HG03457 (cell line): ENCODE measurements at regions not wholly inside any gene's neighbourhood (a gene's known extent, or its start where the extent isn't known, plus 50 kb on each side); places are given as distances from the start of the nearest gene placed in this dataset.

Source experiments
- ATAC-seq: cut with Tn5 transposase; IDR thresholded peaks from one replicate; pipeline ENCODE4 v1.9.1; 2021; ENCODE audit warnings: moderate number of reproducible peaks; ENCODE audit not compliant: unreplicated experiment

DNA sequence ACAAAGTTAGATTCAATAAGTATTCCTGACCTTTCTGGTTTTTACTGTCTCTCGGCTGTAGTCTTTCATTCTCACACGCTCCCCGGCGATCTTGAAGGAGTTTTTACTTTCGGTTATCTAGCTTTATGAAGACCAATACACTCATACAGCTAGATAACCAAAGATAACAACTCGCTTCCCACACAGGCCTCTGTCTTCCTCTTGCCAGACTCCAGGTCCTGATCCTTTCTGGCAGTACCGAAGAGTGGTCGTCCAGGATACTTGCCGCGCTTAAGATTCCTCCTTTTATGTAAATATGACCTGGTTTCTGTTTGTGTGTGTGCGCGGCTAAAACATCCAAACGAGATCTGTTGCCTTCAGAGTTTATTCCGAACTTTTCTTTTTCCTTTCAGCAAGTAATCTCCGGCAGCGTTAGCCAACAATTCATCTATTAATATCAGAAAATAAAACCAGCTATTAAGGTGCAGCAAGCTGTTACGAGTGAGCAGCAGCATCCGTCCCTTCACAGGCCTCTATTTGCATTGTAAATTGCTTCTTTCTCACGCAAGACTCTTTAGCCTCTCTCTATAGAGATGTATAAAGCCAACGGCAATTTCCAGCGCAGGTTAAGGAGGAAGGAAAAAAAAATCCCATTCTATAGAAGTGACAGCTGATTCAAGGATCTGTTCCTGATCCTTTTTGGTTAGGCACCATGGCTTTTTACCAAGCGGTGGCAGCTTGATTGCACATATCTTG is 216.1 kb downstream of the MEF2C start:
- ATAC-seq: peak; percentile 57

DNA sequence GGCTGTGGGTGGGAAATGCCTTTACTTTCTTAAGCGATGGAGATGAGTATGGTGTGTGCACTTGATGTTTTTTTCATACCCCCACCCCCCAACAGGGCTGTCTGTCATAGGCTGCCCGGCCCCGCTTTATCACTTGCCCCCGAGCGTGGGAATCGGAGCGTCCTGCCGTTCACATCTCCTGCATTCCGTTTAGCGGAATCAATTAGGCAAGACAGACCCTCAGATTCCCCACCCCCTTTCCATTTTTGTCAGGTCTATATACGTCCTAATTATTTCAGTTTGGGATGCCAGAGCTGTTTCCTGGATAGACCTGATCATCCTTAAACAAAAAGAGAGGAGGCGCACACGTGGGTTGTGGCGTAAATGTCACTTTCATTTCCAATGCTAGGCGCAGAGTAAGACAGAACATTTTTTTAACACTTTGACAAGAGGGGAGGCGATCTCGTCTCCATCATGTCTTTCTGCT is 217.2 kb downstream of the MEF2C start:
- ATAC-seq: no peak

- ATAC-seq: no peak
Observed at GRCh38 chr5:88664645-88665044, 218.3 kb downstream of the MEF2C start.

DNA sequence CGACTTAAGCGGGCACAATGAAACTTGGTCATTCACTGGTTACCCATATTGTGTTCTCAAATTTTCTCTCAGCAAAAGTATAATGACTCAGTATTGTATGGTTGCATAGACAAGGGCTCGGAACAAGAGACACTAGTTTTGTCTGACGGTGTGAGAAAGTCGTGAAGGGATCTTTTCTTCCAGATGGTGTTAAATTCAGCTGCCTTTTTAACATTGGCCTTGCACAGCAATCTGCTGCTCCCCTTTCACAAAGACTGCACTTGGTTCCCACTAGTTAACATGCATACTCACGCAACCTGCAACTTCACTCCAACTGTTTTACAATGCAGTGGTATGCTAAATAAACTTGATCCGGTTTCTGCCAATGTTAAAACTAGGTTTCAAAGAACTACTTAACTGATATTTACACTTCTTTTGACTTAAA is 219.2 kb downstream of the MEF2C start:
- no peak for ATAC-seq

- no peak for ATAC-seq
Observed at GRCh38 chr5:88662846-88663245, 220.1 kb downstream of the MEF2C start.

DNA sequence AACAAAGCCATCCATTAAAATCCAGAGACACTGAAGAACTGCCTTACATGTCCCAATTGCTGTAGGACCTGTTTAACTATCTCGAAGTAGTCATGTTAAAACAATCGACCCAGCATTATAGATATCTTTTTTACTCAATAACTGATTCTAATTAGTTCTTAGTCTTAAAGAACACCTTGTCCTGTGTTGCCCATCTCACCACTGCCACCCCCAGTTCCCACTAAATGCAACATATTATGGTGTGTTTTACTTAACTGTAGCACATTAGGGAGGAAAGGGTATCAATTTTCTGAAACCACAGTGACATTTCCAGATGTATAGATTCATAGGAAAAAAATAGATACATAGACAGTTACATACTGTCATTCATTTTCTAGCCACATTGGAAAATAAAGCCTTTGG is 221.2 kb downstream of the MEF2C start:
- ATAC-seq: no peak

DNA sequence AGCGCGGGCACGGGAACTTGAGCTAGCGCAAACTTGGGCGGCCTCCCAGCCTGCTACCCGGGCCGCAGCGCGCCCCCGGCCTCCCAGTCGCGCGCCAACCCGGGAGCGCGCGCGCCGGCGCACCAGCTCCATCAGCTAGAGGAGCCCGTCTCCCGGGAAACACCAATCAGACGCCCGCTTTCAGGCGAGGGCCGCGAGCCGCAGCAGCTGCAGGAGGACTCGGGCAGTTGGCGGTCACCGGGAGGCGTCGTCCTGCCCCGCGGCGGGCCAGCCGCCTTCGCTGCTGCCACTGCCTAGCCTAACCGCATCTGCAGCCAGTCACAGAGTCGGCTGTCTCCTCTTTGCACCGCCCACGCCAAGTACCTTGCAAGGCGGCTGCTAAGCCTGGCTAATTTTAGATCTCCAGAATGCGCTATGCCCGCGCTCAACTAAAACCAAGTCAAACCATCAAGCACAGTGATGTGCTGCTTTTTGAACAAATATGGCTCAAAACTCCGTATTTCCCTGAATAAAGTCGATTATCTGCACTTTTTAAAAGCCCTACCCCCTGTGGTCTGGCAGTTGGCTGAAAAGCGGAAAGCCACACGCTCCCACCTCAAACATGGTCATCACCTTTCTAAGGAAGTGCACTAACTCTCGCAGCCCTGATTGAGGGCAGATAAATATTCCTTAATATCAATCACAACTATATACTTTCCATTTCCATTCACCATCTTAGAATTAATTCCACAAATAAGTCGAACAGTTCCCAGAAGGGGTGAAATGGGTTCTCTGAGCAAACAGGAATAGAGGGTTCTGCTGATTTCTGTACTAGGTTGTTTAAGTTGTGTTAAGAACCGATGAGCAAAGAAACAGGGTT is 221.8 kb downstream of the MEF2C start:
- peak; percentile 59 for ATAC-seq

- ATAC-seq: peak; percentile 28
Observed at GRCh38 chr5:88660264-88660946, 222.6 kb downstream of the MEF2C start.

DNA sequence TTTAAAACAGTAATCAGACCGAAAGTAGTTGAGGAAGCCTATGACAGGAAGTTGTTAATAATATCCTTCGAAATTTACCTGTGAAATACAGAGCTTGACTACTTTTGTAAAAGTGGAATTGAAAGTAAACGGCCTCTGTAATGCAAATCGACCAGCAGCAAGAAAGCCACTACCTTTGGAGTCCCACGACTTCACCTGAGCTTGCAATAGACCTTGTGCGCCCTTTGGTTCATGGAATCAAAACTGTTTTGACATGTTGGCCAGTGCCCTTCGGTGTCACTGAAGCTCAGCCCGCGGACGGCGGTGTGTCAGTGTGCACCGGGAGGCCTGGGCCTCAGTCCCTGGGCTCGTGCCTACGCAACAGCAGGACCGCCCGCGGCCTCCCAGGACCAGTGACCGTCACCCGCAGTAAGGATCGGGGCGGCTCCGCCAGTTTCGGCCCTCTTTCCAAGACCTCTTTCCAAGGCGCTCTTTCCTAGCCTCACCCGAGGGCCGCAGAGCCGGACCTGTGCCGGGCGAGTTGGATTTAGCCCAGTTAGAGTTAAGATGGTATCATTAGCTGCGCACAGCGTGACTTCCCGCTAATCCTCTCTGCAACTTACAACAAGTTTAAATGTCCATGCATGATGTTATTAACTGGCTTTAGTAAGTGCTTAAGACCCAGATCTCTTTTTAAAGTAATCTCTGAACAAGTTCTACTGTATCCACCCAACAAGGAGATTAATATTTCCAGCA is 223.3 kb downstream of the MEF2C start:
- ATAC-seq: peak; percentile 41

DNA sequence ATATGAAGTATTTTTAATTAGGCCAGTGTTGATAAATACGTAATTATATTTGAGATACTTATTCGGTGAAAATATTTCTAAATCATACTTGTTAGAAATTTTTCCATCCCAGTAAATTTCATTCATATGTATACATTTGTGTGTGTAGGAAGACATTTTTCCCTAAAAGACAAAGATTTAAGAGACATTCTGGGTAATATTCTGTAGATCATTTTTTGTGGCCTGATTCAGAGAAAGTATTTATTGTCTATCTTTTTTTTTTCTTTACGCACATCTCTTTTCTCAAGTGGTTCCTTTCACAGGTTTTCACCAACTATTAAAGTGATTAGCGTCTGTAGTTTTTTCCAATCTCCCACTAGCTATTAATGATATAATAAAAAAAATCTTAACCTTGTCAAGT is 224.1 kb downstream of the MEF2C start:
- ATAC-seq: no peak

DNA sequence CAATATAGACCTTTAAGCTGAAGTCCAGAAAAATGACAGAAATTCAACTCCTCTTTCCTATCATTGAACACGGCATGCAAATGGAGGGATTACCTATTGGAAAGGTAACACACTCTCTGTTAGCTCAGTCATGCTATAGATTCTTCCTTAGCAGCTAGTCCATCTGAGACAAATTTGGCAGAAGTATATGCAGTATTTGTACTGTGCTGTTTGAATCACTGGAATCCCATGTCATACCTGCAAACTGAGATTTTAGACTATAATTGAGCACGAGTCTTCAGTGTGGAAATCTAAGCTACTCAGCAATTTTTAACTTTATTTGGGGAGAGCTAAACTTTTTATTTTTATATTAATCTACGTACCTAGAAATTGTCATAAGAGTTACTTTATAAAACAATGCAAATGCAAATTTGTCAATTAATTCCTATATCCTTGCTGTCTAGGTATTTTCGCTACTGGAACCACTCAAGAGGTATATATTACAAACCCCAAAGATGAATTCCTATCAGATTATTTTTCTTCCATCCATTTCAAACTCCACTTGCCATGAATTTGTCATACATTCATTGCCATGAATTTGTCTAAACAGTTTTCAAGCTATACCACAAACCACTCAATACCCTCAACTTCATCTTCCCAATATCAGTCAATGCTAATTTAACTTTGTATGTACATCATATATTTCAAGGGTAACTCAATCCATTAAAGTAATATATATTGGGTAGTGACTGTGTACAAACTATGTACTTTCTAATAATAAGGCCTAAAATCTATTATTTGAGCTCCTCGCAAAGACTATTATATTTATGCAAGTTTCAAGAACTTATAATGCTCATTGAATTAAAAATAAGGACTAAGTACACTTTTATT is 224.8 kb downstream of the MEF2C start:
- ATAC-seq: no peak

DNA sequence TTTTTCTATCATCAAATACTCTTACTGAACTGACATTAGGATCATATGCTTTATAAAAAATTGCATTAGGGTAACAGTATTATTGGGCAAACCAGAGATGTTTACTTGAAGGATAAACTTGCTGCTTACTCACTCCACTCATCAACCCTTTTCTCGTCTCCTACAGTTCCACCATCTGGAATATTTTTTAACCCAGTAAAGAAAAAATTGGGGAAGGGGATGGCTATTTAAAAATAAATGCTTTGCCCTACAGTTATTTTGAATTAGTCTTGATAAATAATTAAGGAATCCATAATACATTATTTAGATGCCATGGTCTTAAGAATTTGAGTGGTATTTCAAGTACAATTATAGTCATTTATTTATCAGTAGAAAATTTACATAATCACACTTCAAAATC is 225.8 kb downstream of the MEF2C start:
- no peak for ATAC-seq

- no peak for ATAC-seq
Observed at GRCh38 chr5:88656221-88656950, 226.6 kb downstream of the MEF2C start.

DNA sequence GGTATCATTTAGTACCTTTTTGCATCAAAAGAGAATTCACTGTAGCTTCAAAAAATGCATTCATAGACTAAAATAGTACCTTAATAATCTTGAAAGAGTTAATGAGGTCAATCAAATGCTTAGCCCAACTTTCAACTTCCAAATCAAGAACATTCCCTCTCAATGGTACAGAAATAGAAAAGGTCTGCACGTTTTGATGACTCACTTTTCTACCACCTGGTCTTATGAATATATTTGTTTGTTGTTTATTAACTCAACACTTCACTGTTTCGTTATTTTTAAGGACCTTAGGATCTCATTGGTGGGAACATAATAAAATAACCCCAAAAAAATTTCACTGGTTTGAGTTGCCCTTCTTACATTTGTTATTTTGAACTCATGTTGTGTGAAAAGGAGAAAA is 229.5 kb downstream of the MEF2C start:
- ATAC-seq: no peak

DNA sequence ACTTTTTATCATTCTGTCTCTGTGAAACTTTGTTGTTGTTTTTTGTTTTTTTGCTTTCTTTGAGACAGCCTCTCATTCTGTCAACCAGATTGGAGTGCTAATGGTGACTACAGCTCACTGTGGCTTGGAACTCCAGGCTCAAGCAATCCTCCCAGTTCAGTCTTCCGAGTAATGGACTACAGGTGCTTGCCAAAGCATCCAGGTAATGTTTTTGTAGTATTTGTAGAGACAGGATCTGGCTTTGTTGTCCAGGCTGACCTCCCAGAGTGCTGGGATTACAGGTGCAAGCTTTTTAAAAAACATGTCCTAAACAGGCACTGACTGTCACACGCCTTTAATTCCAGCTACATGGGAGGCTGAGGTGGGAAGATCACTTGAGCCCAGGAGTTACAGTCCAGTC is 235.1 kb downstream of the MEF2C start:
- ATAC-seq: no peak

GRCh38 chr5:88646866-88647265 is 236.1 kb downstream of the MEF2C start:
- no peak for ATAC-seq

DNA sequence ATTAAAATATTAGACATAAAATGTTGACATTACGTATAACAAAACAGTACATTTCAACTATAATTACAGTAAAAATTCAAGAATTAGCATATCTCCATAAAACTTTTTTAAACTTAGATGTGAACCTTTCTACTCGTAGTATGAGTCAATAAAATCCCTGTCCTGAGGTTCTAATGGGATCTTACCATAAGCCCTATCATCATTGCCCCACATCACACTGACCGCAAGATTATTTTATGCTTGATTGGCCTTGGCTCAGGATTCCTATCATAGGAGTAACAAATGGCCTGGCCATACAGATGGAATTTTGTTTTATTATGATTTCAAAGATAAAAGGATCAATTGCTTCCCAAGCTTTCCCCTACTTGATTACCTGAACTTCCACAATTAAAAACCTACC is 238.3 kb downstream of the MEF2C start:
- no peak for ATAC-seq

DNA sequence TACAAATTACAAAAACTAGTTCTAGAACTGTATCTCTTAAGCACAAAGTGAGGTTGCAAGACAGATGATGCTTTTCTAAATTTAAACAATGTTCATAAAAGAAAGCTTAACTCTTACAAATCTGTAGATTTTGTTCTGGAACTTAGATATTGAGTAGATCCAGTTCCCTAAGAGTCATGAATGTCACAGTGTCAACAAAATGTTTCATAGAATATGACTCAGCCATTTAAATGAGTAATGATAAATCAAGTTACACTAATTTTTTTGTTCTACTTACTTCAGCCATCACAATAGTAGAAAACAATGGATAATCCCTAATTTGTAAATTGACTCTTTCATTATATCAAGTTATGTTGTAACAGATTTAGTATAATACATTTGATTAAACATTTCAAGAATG is 239.7 kb downstream of the MEF2C start:
- no peak for ATAC-seq

DNA sequence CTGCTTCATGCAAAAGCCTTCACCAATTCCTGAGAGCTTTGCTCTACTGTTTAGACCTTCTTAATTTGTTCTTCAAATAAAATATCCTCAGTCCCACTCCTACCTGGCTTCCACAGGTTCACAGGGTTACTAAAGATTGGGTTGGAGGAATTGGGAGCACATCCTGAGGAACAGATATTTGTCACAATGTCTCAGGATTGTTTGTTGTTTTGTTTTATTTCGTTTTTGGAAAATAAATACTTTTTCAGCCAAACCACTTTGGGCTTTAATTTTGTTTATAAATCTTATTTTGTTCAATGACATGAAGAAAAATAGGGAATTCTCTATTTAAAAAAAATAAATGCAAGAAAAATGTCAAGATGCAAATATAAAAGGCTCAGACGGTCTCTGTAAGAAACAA is 249.0 kb downstream of the MEF2C start:
- ATAC-seq: no peak
